IPS-15b (cell line): ENCODE measurements at regions not wholly inside any gene's neighbourhood (a gene's known extent, or its start where the extent isn't known, plus 50 kb on each side); places are given as distances from the start of the nearest gene placed in this dataset.

ENCODE experiments used
- H3K27me3 ChIP-seq: one replicate; pipeline ENCODE4 v1.6.1; 2013; ENCODE audit warnings: low read length; ENCODE audit not compliant: control insufficient read depth, insufficient read depth
- H3K36me3 ChIP-seq: one replicate; pipeline ENCODE4 v1.6.1; 2013; ENCODE audit warnings: low read length; ENCODE audit not compliant: control insufficient read depth, insufficient read depth
- H3K4me1 ChIP-seq: one replicate; pipeline ENCODE4 v1.6.1; 2013; ENCODE audit warnings: mild to moderate bottlenecking, low read length; ENCODE audit not compliant: control insufficient read depth, insufficient read depth
- H3K4me3 ChIP-seq: one replicate; pipeline ENCODE4 v1.5.1; 2013; ENCODE audit warnings: low read depth, low read length
- H3K9ac ChIP-seq: one replicate; pipeline ENCODE4 v1.6.1; 2013; ENCODE audit warnings: low read depth, mild to moderate bottlenecking, low read length
- H3K9me3 ChIP-seq: one replicate; pipeline ENCODE4 v1.6.1; 2013; ENCODE audit warnings: mild to moderate bottlenecking, low read length; ENCODE audit not compliant: control insufficient read depth, insufficient read depth

GRCh38 chr4:156477636-156478035, 494.0 kb downstream of the PDGFC start:
- Histone ChIP-seq H3K36me3 (no peaks in the 10 kb centered on the region), H3K27me3 (no peaks in the 10 kb centered on the region), H3K4me1 (no peaks in the 10 kb centered on the region), H3K9ac (no peak overlapping the region), H3K4me3 (no peak overlapping the region), H3K9me3 (no peaks in the 10 kb centered on the region)

- Histone ChIP-seq H3K9ac (no peak overlapping the region), H3K4me1 (no peaks in the 10 kb centered on the region), H3K4me3 (no peak overlapping the region), H3K36me3 (no peaks in the 10 kb centered on the region), H3K27me3 (no peaks in the 10 kb centered on the region), H3K9me3 (no peaks in the 10 kb centered on the region)
Measured at GRCh38 chr4:156476359-156476758, 495.2 kb downstream of the PDGFC start.

- Histone ChIP-seq H3K9me3 (no peaks in the 10 kb centered on the region), H3K4me3 (no peak overlapping the region), H3K36me3 (no peaks in the 10 kb centered on the region), H3K27me3 (no peaks in the 10 kb centered on the region), H3K9ac (no peak overlapping the region), H3K4me1 (no peaks in the 10 kb centered on the region)
Measured at GRCh38 chr4:156475322-156475721, 496.3 kb downstream of the PDGFC start.

- H3K9me3 ChIP-seq = no peaks in the 10 kb centered on the region
- H3K4me3 ChIP-seq = no peak overlapping the region
- no peak overlapping the region for H3K9ac ChIP-seq
- no peaks in the 10 kb centered on the region for H3K27me3 ChIP-seq
- no peaks in the 10 kb centered on the region for H3K4me1 ChIP-seq
- no peaks in the 10 kb centered on the region for H3K36me3 ChIP-seq
Measured at GRCh38 chr4:156473151-156473550, 498.4 kb downstream of the PDGFC start.

GRCh38 chr4:156472624-156473023, 499.0 kb downstream of the PDGFC start:
- Histone ChIP-seq H3K27me3 (no peaks in the 10 kb centered on the region), H3K9ac (no peak overlapping the region), H3K4me3 (no peak overlapping the region), H3K9me3 (no peaks in the 10 kb centered on the region), H3K36me3 (no peaks in the 10 kb centered on the region), H3K4me1 (no peaks in the 10 kb centered on the region)

GRCh38 chr4:156459584-156459983, 505.9 kb upstream of the CTSO start:
- H3K9ac ChIP-seq = no peak overlapping the region
- no peak overlapping the region for H3K4me3 ChIP-seq
- no peaks in the 10 kb centered on the region for H3K9me3 ChIP-seq
- H3K27me3 ChIP-seq = no peaks in the 10 kb centered on the region
- no peaks in the 10 kb centered on the region for H3K36me3 ChIP-seq
- no peaks in the 10 kb centered on the region for H3K4me1 ChIP-seq

GRCh38 chr4:156456830-156457229, 503.2 kb upstream of the CTSO start:
- H3K9ac ChIP-seq = no peak overlapping the region
- H3K36me3 ChIP-seq = no peaks in the 10 kb centered on the region
- H3K4me3 ChIP-seq = no peak overlapping the region
- H3K27me3 ChIP-seq = no peaks in the 10 kb centered on the region
- H3K9me3 ChIP-seq = no peaks in the 10 kb centered on the region
- H3K4me1 ChIP-seq = no peaks in the 10 kb centered on the region

- H3K9ac ChIP-seq = no peak overlapping the region
- no peaks in the 10 kb centered on the region for H3K9me3 ChIP-seq
- H3K4me3 ChIP-seq = no peak overlapping the region
- peaks cover 7% of the 10 kb centered on the region for H3K4me1 ChIP-seq
- no peaks in the 10 kb centered on the region for H3K36me3 ChIP-seq
- H3K27me3 ChIP-seq = no peaks in the 10 kb centered on the region
Measured at GRCh38 chr4:156443488-156443887, 489.8 kb upstream of the CTSO start.

- Histone ChIP-seq H3K27me3 (no peaks in the 10 kb centered on the region), H3K4me3 (no peak overlapping the region), H3K4me1 (peaks cover 7% of the 10 kb centered on the region), H3K36me3 (no peaks in the 10 kb centered on the region), H3K9me3 (no peaks in the 10 kb centered on the region), H3K9ac (no peak overlapping the region)
Measured at GRCh38 chr4:156442912-156443311, 489.2 kb upstream of the CTSO start.

- H3K4me1 ChIP-seq = peaks cover 7% of the 10 kb centered on the region
- no peaks in the 10 kb centered on the region for H3K36me3 ChIP-seq
- H3K9me3 ChIP-seq = no peaks in the 10 kb centered on the region
- H3K4me3 ChIP-seq = no peak overlapping the region
- H3K9ac ChIP-seq = no peak overlapping the region
- H3K27me3 ChIP-seq = no peaks in the 10 kb centered on the region
Measured at GRCh38 chr4:156439576-156440200, 486.0 kb upstream of the CTSO start.

- no peaks in the 10 kb centered on the region for H3K27me3 ChIP-seq
- H3K36me3 ChIP-seq = no peaks in the 10 kb centered on the region
- H3K9ac ChIP-seq = no peak overlapping the region
- H3K4me3 ChIP-seq = no peak overlapping the region
- H3K9me3 ChIP-seq = no peaks in the 10 kb centered on the region
- peaks cover 1% of the 10 kb centered on the region for H3K4me1 ChIP-seq
Measured at GRCh38 chr4:156437666-156438065, 484.0 kb upstream of the CTSO start.

GRCh38 chr4:156422576-156422975, 468.9 kb upstream of the CTSO start:
- Histone ChIP-seq H3K9me3 (no peaks in the 10 kb centered on the region), H3K4me1 (no peaks in the 10 kb centered on the region), H3K4me3 (no peak overlapping the region), H3K27me3 (no peaks in the 10 kb centered on the region), H3K9ac (no peak overlapping the region), H3K36me3 (no peaks in the 10 kb centered on the region)
